ENCODE measurements at regions not wholly inside any gene's neighbourhood (a gene's known extent, or its start where the extent isn't known, plus 50 kb on each side); places are given as distances from the start of the nearest gene placed in this dataset.

GRCh38 chr16:6331770-6332169 lies 1000.9 kb upstream of the RBFOX1 start:
- in situ Hi-C loops (cut with HindIII; ENCODE audit: low pct_unique_long_range_greater_than_20kb, low sequenced_read_pairs), result no loop called here
- no peak for DNase-seq (ENCODE audit: low read depth, low spot score)

GRCh38 chr16:6317934-6318333 lies 1014.7 kb upstream of the RBFOX1 start:
- in situ Hi-C loops (cut with HindIII; ENCODE audit: low pct_unique_long_range_greater_than_20kb, low sequenced_read_pairs), result no loop called here
- DNase-seq (ENCODE audit: low read depth, low spot score), result no peak

- no peak for DNase-seq (ENCODE audit: low read depth, low spot score)
- in situ Hi-C loops (cut with HindIII; ENCODE audit: low pct_unique_long_range_greater_than_20kb, low sequenced_read_pairs), result no loop called here
These were observed 1023.4 kb upstream of the RBFOX1 start for GRCh38 chr16:6309271-6309670.

- in situ Hi-C loops (cut with HindIII; ENCODE audit: low pct_unique_long_range_greater_than_20kb, low sequenced_read_pairs), result no loop called here
These were observed 1024.5 kb upstream of the RBFOX1 start for GRCh38 chr16:6308176-6308575.

DNA sequence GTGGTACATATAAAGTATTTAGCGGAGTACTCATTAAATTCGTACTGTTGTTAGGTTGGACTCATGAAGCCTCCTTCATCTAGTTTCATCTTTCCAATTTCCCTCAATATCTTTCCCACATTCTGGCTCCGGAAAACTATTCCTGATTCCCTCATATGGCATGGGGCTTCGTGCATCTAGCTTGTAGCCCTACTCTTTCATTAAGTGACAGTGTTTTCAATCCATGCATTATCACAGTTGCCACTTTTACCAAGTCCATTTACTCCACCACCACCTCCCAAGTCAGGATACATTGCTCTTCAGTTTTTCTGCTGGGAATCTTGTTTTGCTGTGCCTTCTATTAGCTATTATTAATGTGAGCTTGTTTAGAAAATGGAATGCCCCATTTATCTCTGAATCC lies 1032.1 kb upstream of the RBFOX1 start:
- in situ Hi-C loops (cut with HindIII; ENCODE audit: low pct_unique_long_range_greater_than_20kb, low sequenced_read_pairs), result no loop called here
- no peak for DNase-seq (ENCODE audit: low read depth, low spot score)

More at GRCh38 chr16:6308176-6308575, 1024.5 kb upstream of the RBFOX1 start:
- DNase-seq (ENCODE audit: low read depth, low spot score), result no peak

- in situ Hi-C loops (cut with HindIII; ENCODE audit: low pct_unique_long_range_greater_than_20kb, low sequenced_read_pairs), result no loop called here
These were observed 1034.8 kb upstream of the RBFOX1 start for GRCh38 chr16:6297666-6298410.

DNA sequence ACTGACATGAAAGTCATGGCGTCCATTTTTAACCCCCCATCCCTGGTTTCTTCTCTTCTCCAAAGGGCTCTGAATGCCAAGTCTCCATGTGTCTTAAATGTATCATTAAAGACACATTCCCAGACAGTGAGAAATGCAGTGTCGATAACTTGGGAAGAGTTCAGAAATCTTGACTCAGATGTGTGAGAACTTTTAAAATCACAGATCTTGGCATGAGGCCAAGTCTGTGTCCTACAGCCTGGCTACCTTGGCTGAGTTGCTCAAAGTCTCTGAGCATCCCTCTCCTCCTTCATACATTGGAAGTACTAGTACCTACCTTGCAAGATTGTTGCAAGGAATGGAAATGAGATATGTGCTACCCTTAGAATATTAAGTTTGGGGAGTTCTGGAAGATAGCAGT lies 1046.5 kb upstream of the RBFOX1 start:
- DNase-seq (ENCODE audit: low read depth, low spot score), result no peak
- in situ Hi-C loops (cut with HindIII; ENCODE audit: low pct_unique_long_range_greater_than_20kb, low sequenced_read_pairs), result no loop called here

More at GRCh38 chr16:6297666-6298410, 1034.8 kb upstream of the RBFOX1 start:
- no peak for DNase-seq (ENCODE audit: low read depth, low spot score)

DNA sequence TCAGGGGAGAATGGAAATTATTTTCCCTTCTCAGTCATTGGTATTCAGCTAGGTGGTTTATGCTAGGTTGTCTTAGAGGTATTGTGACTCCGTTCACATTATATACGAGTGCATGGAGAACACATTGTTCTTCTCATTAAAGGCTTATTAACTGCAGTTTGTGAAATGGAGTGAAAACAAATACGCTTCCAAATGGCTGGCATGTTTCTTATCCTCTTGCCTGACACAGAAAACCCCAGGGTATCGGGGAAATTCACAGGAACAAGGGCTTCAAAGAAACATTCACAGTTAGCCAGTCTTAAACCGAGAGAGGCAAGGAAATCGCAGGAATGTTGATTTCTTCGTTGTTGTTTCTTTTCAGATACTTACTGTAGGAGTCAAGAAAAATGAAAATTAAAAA lies 1047.9 kb upstream of the RBFOX1 start:
- in situ Hi-C loops (cut with HindIII; ENCODE audit: low pct_unique_long_range_greater_than_20kb, low sequenced_read_pairs), result no loop called here
- DNase-seq (ENCODE audit: low read depth, low spot score), result no peak

DNA sequence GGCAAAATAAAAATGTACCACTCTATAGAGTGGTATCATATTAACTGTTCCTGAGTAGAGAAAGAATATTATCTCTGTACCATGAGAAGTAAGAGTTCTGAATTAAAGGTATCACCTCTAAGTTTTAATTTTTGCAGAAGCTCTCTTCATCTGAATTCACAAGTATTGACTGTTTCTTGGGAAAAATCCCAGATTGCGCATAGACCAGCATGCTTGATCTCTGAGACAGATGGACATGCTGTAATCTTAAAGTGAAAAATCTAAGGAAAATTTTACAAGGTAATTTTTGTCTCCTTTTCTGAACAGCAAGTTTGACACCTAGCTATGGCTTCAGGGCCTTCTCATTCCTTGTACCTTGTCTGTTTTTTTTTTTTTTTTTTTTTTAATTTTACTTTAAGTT lies 1050.7 kb upstream of the RBFOX1 start:
- in situ Hi-C loops (cut with HindIII; ENCODE audit: low pct_unique_long_range_greater_than_20kb, low sequenced_read_pairs), result no loop called here
- DNase-seq (ENCODE audit: low read depth, low spot score), result no peak

GRCh38 chr16:6281274-6281673 lies 1051.4 kb upstream of the RBFOX1 start:
- in situ Hi-C loops (cut with HindIII; ENCODE audit: low pct_unique_long_range_greater_than_20kb, low sequenced_read_pairs), result no loop called here
- DNase-seq (ENCODE audit: low read depth, low spot score), result no peak

- in situ Hi-C loops (cut with HindIII; ENCODE audit: low pct_unique_long_range_greater_than_20kb, low sequenced_read_pairs), result no loop called here
These were observed 1052.6 kb upstream of the RBFOX1 start for GRCh38 chr16:6280055-6280454.

DNA sequence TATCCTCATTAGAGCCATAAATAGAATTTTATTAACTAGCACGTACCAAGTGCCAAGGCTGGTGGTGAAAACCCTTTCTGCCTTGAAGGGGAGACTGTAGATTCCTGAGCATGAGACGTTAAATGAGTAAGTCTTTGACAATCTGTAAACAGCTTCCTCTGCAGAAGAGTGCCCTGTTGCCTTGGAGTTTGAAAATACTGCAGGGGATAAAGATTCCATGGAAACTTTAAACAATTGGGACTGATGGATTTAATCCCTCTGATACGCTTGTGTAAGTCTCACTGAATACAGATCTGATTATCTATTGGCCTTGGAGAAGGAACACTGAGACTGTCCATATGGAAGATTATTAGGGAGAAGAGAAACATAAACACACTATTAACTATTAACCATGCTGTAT lies 1053.4 kb upstream of the RBFOX1 start:
- DNase-seq (ENCODE audit: low read depth, low spot score), result no peak
- in situ Hi-C loops (cut with HindIII; ENCODE audit: low pct_unique_long_range_greater_than_20kb, low sequenced_read_pairs), result no loop called here

More at GRCh38 chr16:6280055-6280454, 1052.6 kb upstream of the RBFOX1 start:
- no peak for DNase-seq (ENCODE audit: low read depth, low spot score)

DNA sequence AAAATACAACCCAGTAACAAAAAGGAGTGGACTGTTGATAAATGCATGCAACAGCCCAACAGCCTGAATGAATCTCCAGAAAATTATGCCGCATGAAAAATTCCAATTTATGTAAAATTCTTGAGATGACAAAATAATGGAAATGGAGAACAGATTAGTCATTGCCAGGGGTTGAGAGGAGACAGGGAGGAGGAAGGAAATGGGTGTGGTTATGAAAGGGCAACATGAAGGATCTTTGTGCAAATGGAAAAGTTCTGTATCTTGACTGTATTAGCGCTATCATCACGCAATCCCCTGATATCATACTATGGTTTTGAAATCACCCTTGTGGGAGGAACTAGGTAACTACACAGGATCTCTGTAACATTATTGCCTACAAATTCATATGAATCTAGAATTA lies 1058.3 kb upstream of the RBFOX1 start:
- in situ Hi-C loops (cut with HindIII; ENCODE audit: low pct_unique_long_range_greater_than_20kb, low sequenced_read_pairs), result no loop called here
- no peak for DNase-seq (ENCODE audit: low read depth, low spot score)

DNA sequence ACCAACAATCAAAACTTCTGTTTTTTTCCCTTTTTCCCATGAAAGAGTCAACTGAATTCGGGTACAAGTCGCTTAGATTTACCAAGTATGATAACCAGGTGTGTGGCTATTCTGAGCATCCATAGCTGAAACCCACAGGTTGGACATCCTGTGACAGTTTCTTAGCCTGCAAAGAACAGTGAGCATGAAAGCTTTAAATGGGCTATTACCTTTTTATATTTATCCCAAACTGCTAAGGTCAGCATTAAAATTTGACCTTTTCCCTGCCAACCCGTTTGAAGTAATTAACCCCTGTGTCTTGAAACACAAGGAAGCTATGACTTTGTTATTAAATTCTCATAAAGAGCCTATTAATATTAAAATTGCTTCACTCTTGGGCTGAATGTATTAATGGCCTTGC lies 1065.0 kb upstream of the RBFOX1 start:
- in situ Hi-C loops (cut with HindIII; ENCODE audit: low pct_unique_long_range_greater_than_20kb, low sequenced_read_pairs), result no loop called here
- DNase-seq (ENCODE audit: low read depth, low spot score), result no peak

DNA sequence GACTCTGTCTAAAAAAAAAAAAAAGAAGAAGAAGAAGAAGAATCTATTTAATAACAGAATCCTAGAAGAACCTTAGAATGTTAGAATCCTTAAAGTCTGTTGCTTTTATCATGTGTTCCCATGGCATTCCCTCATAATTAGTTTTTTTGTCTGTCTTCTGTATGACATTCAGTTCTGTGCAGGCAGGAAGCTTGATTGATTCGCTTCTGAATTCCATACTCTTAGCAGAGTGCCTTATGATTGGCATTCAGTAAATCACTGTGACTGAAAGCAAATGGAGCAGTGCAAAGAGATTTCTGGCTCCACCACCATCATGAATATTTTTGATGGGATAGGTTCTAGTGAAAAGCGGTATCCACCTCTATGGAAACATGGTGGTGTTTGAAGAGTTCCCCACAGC lies 1065.9 kb upstream of the RBFOX1 start:
- in situ Hi-C loops (cut with HindIII; ENCODE audit: low pct_unique_long_range_greater_than_20kb, low sequenced_read_pairs), result no loop called here
- no peak for DNase-seq (ENCODE audit: low read depth, low spot score)

DNA sequence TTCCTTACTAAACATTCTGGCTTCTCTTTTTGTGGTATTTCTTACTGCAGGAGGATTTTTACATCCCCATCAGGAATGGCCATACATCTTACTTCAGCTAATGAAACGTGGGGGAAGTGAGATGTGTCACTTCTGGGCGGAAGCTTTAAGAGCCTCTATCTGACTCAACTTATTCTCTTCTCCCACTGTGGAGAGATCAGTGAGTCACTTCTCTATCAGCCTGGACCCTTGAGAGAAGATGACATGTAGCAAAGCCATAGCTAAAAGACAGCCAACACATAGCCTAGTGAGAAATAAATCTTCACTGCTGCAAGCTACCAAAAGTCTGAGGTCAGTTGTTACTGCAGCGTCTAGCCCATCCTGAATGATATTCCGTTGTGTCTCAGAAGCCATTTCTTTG lies 1066.7 kb upstream of the RBFOX1 start:
- no peak for DNase-seq (ENCODE audit: low read depth, low spot score)

GRCh38 chr16:6258056-6258455 lies 1074.6 kb upstream of the RBFOX1 start:
- DNase-seq (ENCODE audit: low read depth, low spot score), result no peak
- in situ Hi-C loops (cut with HindIII; ENCODE audit: low pct_unique_long_range_greater_than_20kb, low sequenced_read_pairs), result no loop called here

More for the DNA sequence above, 1066.7 kb upstream of the RBFOX1 start:
- in situ Hi-C loops (cut with HindIII; ENCODE audit: low pct_unique_long_range_greater_than_20kb, low sequenced_read_pairs), result no loop called here

DNA sequence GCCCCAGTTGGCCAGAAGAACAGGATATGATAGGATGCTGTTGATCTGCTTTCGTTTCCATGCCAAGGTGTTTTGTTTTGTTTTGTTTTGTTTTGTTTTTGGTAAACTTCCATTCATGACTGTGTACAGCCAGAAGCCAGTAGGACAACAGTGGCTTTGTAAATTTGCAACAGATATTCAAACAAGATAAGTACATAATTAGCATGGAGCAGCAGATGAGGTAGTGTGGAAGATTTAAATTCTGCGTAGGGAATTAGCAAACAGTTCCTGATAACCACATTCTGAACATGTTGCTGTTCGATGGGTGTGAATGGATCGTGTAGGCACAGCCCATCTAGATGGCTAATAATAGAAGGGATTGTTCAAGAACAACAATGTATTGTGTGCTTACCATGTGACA lies 1080.1 kb upstream of the RBFOX1 start:
- in situ Hi-C loops (cut with HindIII; ENCODE audit: low pct_unique_long_range_greater_than_20kb, low sequenced_read_pairs), result no loop called here
- no peak for DNase-seq (ENCODE audit: low read depth, low spot score)

- no peak for DNase-seq (ENCODE audit: low read depth, low spot score)
- in situ Hi-C loops (cut with HindIII; ENCODE audit: low pct_unique_long_range_greater_than_20kb, low sequenced_read_pairs), result no loop called here
These were observed 1082.1 kb upstream of the RBFOX1 start for GRCh38 chr16:6250511-6250910.

DNA sequence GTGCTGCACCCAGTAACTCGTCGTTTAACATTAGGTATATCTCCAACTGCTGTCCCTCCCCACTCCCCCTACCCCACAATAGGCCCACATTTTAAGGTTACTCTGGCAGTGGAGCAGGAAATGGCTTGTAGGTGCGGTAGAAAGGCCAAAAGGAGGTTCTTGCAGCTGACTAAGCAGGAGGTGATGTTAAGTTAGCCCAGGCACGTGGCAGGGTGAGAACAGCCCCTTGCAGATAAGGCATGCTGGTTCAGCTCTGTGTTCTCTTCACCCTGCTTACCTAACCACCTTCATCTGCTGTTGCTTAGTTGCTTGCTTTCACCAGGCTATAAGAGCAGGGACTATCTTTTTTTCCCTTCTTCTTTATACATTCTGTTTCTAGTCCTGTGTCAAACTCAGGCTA lies 1082.8 kb upstream of the RBFOX1 start:
- no peak for DNase-seq (ENCODE audit: low read depth, low spot score)
- in situ Hi-C loops (cut with HindIII; ENCODE audit: low pct_unique_long_range_greater_than_20kb, low sequenced_read_pairs), result no loop called here
